Endothelial cell of umbilical vein (primary cell): ENCODE measurements at regions not wholly inside any gene's neighbourhood (a gene's known extent, or its start where the extent isn't known, plus 50 kb on each side); places are given as distances from the start of the nearest gene placed in this dataset.

Experiments
- BruUV-seq: library from RNA; stranded (reverse); fragments of 400-500 nt; replicated peaks from 2 replicates; lab custom pipeline; 2021; lab: Mats Ljungman, UMichigan
- CTCF ChIA-PET: fragments of 300-600, 350-600 bp; sonication (Branson Sonifier 250); formaldehyde crosslinking; loops from one replicate; lab custom pipeline; 2021; ENCODE audit warnings: antibody characterized with exemption, inconsistent platforms; lab: Charles Lee
- POLR2A ChIA-PET: fragments of 300-600, 350-600 bp; sonication (Branson Sonifier 250); formaldehyde crosslinking; loops from one replicate; lab custom pipeline; 2021; ENCODE audit warnings: antibody characterized with exemption, inconsistent platforms; lab: Charles Lee
- DNase-seq: peaks from one replicate; pipeline ENCODE4 v3.0.0-alpha.2; 2011; ENCODE audit warnings: low read depth, low spot score
- FAIRE-seq: peaks from 2 replicates; lab custom pipeline; 2011; peaks lifted over from hg19 to GRCh38; lab: Jason Lieb, UNC
- H2AFZ ChIP-seq: 2 replicates; pipeline ENCODE4 v1.6.0; 2012; ENCODE audit warnings: low read depth, low read length, control low read depth, inconsistent platforms
- H3K27ac ChIP-seq: 2 replicates; pipeline ENCODE4 v1.5.1; 2011; ENCODE audit warnings: low read depth, mild to moderate bottlenecking, control low read depth, low read length, moderate library complexity; ENCODE audit not compliant: insufficient read depth
- H3K27me3 ChIP-seq, 2 experiments: 2 replicates each; pipeline versions ENCODE4 v1.6.0 to v1.6.1; 2011; ENCODE audit warnings: low read length in 2 of 2, mixed read lengths in 1 of 2; ENCODE audit not compliant: control insufficient read depth in 2 of 2, insufficient read depth in 2 of 2
- H3K36me3 ChIP-seq, 2 experiments: 2 replicates in 1 of 2; 3 replicates in 1 of 2; pipeline ENCODE4 v1.5.1; 2011; ENCODE audit warnings: low read length in 2 of 2, mild to moderate bottlenecking in 1 of 2, moderate library complexity in 1 of 2; ENCODE audit not compliant: control insufficient read depth in 2 of 2, insufficient read depth in 2 of 2; ENCODE audit errors: extremely low read depth in 1 of 2
- H3K4me1 ChIP-seq: 3 replicates; pipeline ENCODE4 v1.5.1; 2011; ENCODE audit warnings: mild to moderate bottlenecking, low read length; ENCODE audit not compliant: control insufficient read depth, insufficient read depth; ENCODE audit errors: extremely low read depth
- H3K4me2 ChIP-seq: 2 replicates; pipeline ENCODE4 v1.6.1; 2011; ENCODE audit warnings: low read length, control low read depth, mixed read lengths; ENCODE audit not compliant: insufficient read depth
- H3K4me3 ChIP-seq, 3 experiments: fragments of 200-600 bp in 1 of 3; sonication (generic), shearing (Covaris generic) in 1 of 3; replicated peaks in 1 of 3; 2 replicates each; pipeline ENCODE4 v1.5.1; 2011 to 2016; ENCODE audit warnings: control low read depth in 3 of 3, low read length in 3 of 3, mild to moderate bottlenecking in 2 of 3, inconsistent platforms in 1 of 3, low read depth in 1 of 3, moderate library complexity in 1 of 3; ENCODE audit not compliant: insufficient read depth in 1 of 3
- H3K79me2 ChIP-seq: 2 replicates; pipeline ENCODE4 v1.6.0; 2012; ENCODE audit warnings: low read length, inconsistent platforms; ENCODE audit not compliant: control insufficient read depth, insufficient read depth
- H3K9ac ChIP-seq: replicated peaks from 2 replicates; pipeline ENCODE3; 2011; ENCODE audit warnings: low read length, control low read depth; ENCODE audit not compliant: insufficient read depth; ENCODE audit errors: extremely low read depth
- H3K9me1 ChIP-seq: replicated peaks from 3 replicates; pipeline ENCODE4 v1.6.0; 2011; ENCODE audit warnings: mild to moderate bottlenecking, low read length; ENCODE audit not compliant: control insufficient read depth, insufficient read depth; ENCODE audit errors: extremely low read depth
- H3K9me3 ChIP-seq: replicated peaks from 2 replicates; pipeline ENCODE4 v1.5.1; 2012; ENCODE audit warnings: low read length, inconsistent platforms; ENCODE audit not compliant: control insufficient read depth, insufficient read depth
- H4K20me1 ChIP-seq: replicated peaks from 2 replicates; pipeline ENCODE3; 2011; ENCODE audit warnings: mild to moderate bottlenecking, low read length; ENCODE audit not compliant: control insufficient read depth, insufficient read depth; ENCODE audit errors: extremely low read depth
- FOS ChIP-seq: IDR thresholded peaks from 2 replicates; pipeline ENCODE4 v1.6.1; 2011; ENCODE audit warnings: mild to moderate bottlenecking, low read length, moderate library complexity, borderline replicate concordance; ENCODE audit not compliant: insufficient read depth
- JUN ChIP-seq: IDR thresholded peaks from 2 replicates; pipeline ENCODE4 v1.6.1; 2011; ENCODE audit warnings: borderline replicate concordance, low read depth; ENCODE audit not compliant: insufficient read length, insufficient read depth
- MYC ChIP-seq: IDR thresholded peaks from one replicate; pipeline ENCODE4 v1.6.1; 2011; ENCODE audit warnings: mild to moderate bottlenecking, low read depth, low read length
- POLR2A ChIP-seq: IDR thresholded peaks from 2 replicates; pipeline ENCODE4 v1.6.1; 2012; ENCODE audit warnings: low read depth, mild to moderate bottlenecking, control low read depth, low read length
- POLR2AphosphoS5 ChIP-seq: IDR thresholded peaks from 2 replicates; pipeline ENCODE4 v1.6.1; 2012; ENCODE audit warnings: low read depth, mild to moderate bottlenecking, control low read depth, low read length, moderate library complexity; ENCODE audit not compliant: insufficient read depth
- dilution Hi-C: fragments of 300-500 bp; cut with MboI; formaldehyde crosslinking; loops from one replicate; pipeline ENCODE4 v1.15.0; 2019; ENCODE audit warnings: low sequenced_read_pairs; ENCODE audit not compliant: extremely low pct_ligation_motif_present
- intact Hi-C: fragments of 100-400 bp; cut with micrococcal nuclease; formaldehyde crosslinking; loops from one replicate; pipeline ENCODE4 v1.10.0; 2022
- TF ChIP-seq, protein P1 (sequence below), 2 donors: IDR thresholded peaks; 1 replicate in 1 of 2; 2 replicates in 1 of 2; pipeline ENCODE4 v1.5.1; 2011; ENCODE audit warnings: low read length in 2 of 2, mild to moderate bottlenecking in 2 of 2, moderate library complexity in 2 of 2, control low read depth in 1 of 2, inconsistent platforms in 1 of 2, low read depth in 1 of 2; ENCODE audit not compliant: insufficient read depth in 1 of 2; ENCODE audit errors: extremely low read depth in 1 of 2
- TF ChIP-seq, protein P2 (sequence below): IDR thresholded peaks from 2 replicates; pipeline ENCODE4 v1.6.1; 2011; ENCODE audit not compliant: insufficient read depth, insufficient read length

DNA sequence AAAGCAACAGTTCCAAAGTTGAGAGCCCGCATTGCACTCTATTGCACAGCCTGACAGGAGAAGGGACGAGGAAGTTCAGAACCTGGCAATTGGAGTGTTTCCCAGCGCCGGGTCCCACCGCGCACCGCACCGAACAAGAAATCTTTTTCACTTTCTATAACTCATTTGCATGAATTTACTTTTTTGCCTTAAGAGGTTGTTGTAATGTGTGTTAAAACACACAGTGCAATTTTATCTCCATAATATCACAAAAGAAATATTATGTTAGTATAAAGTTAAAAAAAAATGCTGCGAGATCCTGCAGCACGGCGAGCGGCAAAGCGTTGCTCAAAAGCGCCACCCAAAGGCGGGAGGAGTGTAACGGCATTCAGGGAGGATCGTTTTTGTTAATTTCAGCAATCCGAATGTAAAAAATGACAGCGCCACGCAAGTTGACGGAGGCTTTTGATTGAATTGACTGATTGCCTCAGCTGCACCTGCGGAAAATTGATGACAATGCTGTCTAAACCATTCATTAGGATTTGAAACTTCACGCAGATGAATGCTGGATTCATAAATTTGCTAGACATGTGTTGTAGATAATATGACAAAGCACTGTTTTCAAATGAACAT lies 303.6 kb upstream of the ZNF507 start:
- Histone ChIP-seq H3K4me2 (no peak overlapping the region), H3K9me1 (no peaks in the 10 kb centered on the region), H3K36me3 (no peaks in the 10 kb centered on the region), H2AFZ (no peak overlapping the region), H3K27me3 (no peaks in the 10 kb centered on the region), H3K4me3 (no peak overlapping the region), H3K4me1 (no peaks in the 10 kb centered on the region), H3K79me2 (no peaks in the 10 kb centered on the region), H3K9me3 (no peaks in the 10 kb centered on the region), H3K27ac (no peak overlapping the region), H3K9ac (no peak overlapping the region), H4K20me1 (no peaks in the 10 kb centered on the region)
- no peak for DNase-seq
- intact Hi-C loops (no loop called here), dilution Hi-C loops (no loop called here)
- TF ChIP-seq, protein P1, sequence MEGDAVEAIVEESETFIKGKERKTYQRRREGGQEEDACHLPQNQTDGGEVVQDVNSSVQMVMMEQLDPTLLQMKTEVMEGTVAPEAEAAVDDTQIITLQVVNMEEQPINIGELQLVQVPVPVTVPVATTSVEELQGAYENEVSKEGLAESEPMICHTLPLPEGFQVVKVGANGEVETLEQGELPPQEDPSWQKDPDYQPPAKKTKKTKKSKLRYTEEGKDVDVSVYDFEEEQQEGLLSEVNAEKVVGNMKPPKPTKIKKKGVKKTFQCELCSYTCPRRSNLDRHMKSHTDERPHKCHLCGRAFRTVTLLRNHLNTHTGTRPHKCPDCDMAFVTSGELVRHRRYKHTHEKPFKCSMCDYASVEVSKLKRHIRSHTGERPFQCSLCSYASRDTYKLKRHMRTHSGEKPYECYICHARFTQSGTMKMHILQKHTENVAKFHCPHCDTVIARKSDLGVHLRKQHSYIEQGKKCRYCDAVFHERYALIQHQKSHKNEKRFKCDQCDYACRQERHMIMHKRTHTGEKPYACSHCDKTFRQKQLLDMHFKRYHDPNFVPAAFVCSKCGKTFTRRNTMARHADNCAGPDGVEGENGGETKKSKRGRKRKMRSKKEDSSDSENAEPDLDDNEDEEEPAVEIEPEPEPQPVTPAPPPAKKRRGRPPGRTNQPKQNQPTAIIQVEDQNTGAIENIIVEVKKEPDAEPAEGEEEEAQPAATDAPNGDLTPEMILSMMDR (IDR thresholded peaks at IDR 0.05; ENCODE audit: extremely low read depth in 1 of 2, insufficient read depth in 1 of 2, low read depth in 1 of 2, low read length in 2 of 2) = peak; percentile 14 to 30
- no peak for TF ChIP-seq POLR2AphosphoS5
- ChIA-PET CTCF (no interaction called here), POLR2A (no interaction called here)
- BruUV-seq = no TSS peak
- no peak for FAIRE-seq

DNA sequence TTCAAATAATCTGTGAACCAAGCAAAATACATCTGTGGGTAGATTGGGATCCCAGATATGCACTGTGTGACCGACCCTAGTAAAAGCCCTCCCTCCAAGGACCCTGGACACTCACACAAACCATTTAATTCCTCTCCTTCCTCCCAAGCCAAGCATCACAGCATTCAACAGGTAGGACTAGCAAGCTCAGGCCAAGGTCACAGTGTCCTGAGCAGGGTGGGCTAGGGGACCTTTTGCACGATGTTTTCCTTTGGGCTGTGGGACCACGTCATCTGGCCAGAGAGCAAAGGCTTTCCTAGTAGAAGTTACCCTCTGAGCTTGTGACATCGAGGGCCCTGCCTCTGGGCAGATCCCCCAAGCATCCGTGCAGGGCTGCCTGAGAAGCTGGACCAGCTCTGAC lies 297.6 kb upstream of the ZNF507 start:
- H3K4me2 ChIP-seq = no peak overlapping the region
- intact Hi-C loops = no loop called here
- no peak overlapping the region for H3K27ac ChIP-seq
- H4K20me1 ChIP-seq = no peaks in the 10 kb centered on the region
- TF ChIP-seq JUN = no peak
- TF ChIP-seq FOS = no peak
- TF ChIP-seq, protein P2, sequence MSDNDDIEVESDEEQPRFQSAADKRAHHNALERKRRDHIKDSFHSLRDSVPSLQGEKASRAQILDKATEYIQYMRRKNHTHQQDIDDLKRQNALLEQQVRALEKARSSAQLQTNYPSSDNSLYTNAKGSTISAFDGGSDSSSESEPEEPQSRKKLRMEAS = no peak
- no peak for TF ChIP-seq POLR2AphosphoS5
- no peak for TF ChIP-seq MYC
- TF ChIP-seq POLR2A = no peak
- TF ChIP-seq, protein P1 (IDR thresholded peaks at IDR 0.05; ENCODE audit: extremely low read depth in 1 of 2, insufficient read depth in 1 of 2, low read depth in 1 of 2, low read length in 2 of 2) = no peak
- no peak for DNase-seq
- H3K4me1 ChIP-seq = no peaks in the 10 kb centered on the region
- no peaks in the 10 kb centered on the region for H3K36me3 ChIP-seq
- dilution Hi-C loops = no loop called here
- H3K79me2 ChIP-seq = no peaks in the 10 kb centered on the region
- H3K4me3 ChIP-seq = no peak overlapping the region
- H3K27me3 ChIP-seq = no peaks in the 10 kb centered on the region
- no peak overlapping the region for H3K9ac ChIP-seq
- no peak for FAIRE-seq
- no peaks in the 10 kb centered on the region for H3K9me3 ChIP-seq
- CTCF ChIA-PET = no interaction called here
- H3K9me1 ChIP-seq = no peaks in the 10 kb centered on the region
- BruUV-seq = no TSS peak
- POLR2A ChIA-PET = no interaction called here
- H2AFZ ChIP-seq = no peak overlapping the region
